Lower leg skin (tissue), 4 donors: ENCODE measurements at regions not wholly inside any gene's neighbourhood (a gene's known extent, or its start where the extent isn't known, plus 50 kb on each side); places are given as distances from the start of the nearest gene placed in this dataset.

ENCODE experiments used
- DNase-seq, 2 donors: peaks; one replicate each; pipeline ENCODE4 v3.0.0-alpha.2; 2019; ENCODE audit warnings: low spot score in 2 of 2
- H3K4me3 ChIP-seq: fragments of 200-600 bp; sonication (generic); 2 replicates; pipeline ENCODE4 v1.5.1; 2017; ENCODE audit warnings: mild to moderate bottlenecking, low read depth; ENCODE audit not compliant: poor library complexity, severe bottlenecking
- CTCF ChIP-seq, 3 donors: fragments of 450-650 bp; IDR thresholded peaks; one replicate each; pipeline ENCODE4 v1.5.1; 2016; ENCODE audit warnings: antibody characterized with exemption in 3 of 3, mild to moderate bottlenecking in 3 of 3, moderate library complexity in 2 of 3
- POLR2A ChIP-seq, 2 donors: fragments of 450-650 bp; IDR thresholded peaks; one replicate each; pipeline ENCODE4 v1.6.1; 2016 to 2017; ENCODE audit warnings: antibody characterized with exemption in 2 of 2, mild to moderate bottlenecking in 1 of 2, moderate library complexity in 1 of 2
- WGBS, 2 donors: methylation state at CpG; one replicate each; pipeline ENCODE4 v1.1.5; 2018; 5-methylcytosine and 5-hydroxymethylcytosine counted together
- intact Hi-C: fragments of 100-400 bp; cut with DNase I; formaldehyde crosslinking; loops from one replicate; pipeline ENCODE4 v1.15.0; 2023; ENCODE audit warnings: low total_unique reads

GRCh38 chr22:27370269-27370668 is 431.3 kb downstream of the MN1 start:
- no peak overlapping the region for H3K4me3 ChIP-seq
- intact Hi-C loops, result no loop called here
- no peak for DNase-seq
- no peak for TF ChIP-seq CTCF (IDR thresholded peaks at IDR 0.05)
- no peak for TF ChIP-seq POLR2A (IDR thresholded peaks at IDR 0.05)
- 47 to 62% methylated on average over 4 of the region's 4 CpGs for WGBS, 2 donors

- intact Hi-C loops, result no loop called here
- 93 to 95% methylated on average over 4 of the region's 4 CpGs for WGBS, 2 donors
- H3K4me3 ChIP-seq, result no peak overlapping the region
- DNase-seq, result peak in 1 of 2 donors; percentile 39
- TF ChIP-seq CTCF (IDR thresholded peaks at IDR 0.05) (no peak), POLR2A (IDR thresholded peaks at IDR 0.05) (no peak)
Measured at GRCh38 chr22:27370987-27371386, 430.6 kb downstream of the MN1 start.

GRCh38 chr22:27372364-27372763 is 429.2 kb downstream of the MN1 start:
- intact Hi-C loops, result no loop called here
- TF ChIP-seq CTCF (IDR thresholded peaks at IDR 0.05), result no peak
- no peak for TF ChIP-seq POLR2A (IDR thresholded peaks at IDR 0.05)

GRCh38 chr22:27372969-27373670 is 428.4 kb downstream of the MN1 start:
- intact Hi-C loops, result no loop called here
- H3K4me3 ChIP-seq, result no peak overlapping the region
- 68 to 88% methylated on average over 8 to 10 of the region's 10 CpGs for WGBS, 2 donors
- TF ChIP-seq CTCF (IDR thresholded peaks at IDR 0.05) (no peak), POLR2A (IDR thresholded peaks at IDR 0.05) (no peak)
- peak in 1 of 2 donors; percentile 79 for DNase-seq

More at GRCh38 chr22:27372364-27372763, 429.2 kb downstream of the MN1 start:
- no peak overlapping the region for H3K4me3 ChIP-seq
- no peak for DNase-seq

- H3K4me3 ChIP-seq, result no peak overlapping the region
- TF ChIP-seq CTCF (IDR thresholded peaks at IDR 0.05) (no peak), POLR2A (IDR thresholded peaks at IDR 0.05) (no peak)
- 46 to 52% methylated on average over 17 of the region's 17 CpGs for WGBS, 2 donors
- no peak for DNase-seq
- intact Hi-C loops, result no loop called here
Measured at GRCh38 chr22:27377501-27378295, 423.9 kb downstream of the MN1 start.
